ENCODE measurements at regions not wholly inside any gene's neighbourhood (a gene's known extent, or its start where the extent isn't known, plus 50 kb on each side); places are given as distances from the start of the nearest gene placed in this dataset.

DNA sequence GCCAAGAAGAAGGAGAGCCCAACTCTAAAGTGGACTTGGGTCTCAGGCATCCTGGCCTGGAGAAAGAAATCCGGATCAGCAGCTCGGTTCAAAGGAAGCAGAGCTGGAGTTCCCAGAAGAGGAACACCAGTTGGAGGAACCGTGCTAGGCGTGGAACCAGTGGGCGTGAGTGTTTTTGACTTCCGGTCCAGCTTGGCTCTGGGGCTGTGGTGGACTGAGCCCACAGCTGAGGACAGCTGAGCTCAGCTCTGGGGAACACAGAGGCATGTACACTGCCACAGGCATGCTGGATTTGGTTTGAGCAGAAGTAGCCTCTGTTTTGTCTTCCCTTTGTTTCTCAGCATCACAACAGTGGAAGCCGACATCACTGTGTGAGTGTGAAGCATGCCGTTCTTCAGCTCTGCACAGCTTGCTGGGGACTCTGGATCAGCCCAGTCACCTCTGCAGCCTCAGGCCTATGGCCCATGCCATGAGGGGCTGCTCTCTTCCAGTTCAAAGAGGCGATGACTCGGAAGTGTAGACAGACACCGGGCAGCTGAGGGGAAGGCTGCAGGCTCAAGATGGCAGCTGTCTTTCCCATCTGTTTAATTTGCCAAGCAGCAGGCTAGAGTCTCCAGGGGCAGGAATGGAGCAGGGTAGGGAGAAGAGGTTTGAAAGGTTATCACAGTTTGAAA, 185.8 kb upstream of the UBE3A start:
- TF ChIP-seq CTCF (IDR thresholded peaks at IDR 0.05; ENCODE audit: extremely low read depth, insufficient read depth, missing control alignments), result no peak
- DNase-seq (ENCODE audit: low spot score), result no peak
- in situ Hi-C loops (cut with MboI; ENCODE audit: low pct_unique_long_range_greater_than_20kb, low sequenced_read_pairs, unreplicated experiment), result no loop called here

DNA sequence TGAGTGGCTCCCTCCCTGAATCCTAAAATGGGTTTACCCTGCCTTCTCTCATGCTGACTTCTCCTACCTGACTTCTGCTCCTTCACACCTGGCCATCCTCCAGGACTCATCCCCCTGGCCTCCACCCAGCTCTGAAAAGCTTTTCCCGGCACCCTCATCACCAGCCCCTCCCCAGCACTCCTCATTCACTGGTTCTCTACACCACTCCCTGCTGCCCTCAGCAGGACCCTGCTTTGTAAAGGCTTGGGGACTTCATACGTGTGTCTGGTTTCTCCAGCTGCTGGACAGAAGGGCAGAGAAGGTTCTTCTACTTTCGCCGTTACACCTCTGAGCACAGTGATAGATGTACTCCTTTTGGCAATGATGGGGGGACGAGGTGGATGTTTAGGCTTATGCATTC, 184.9 kb upstream of the UBE3A start:
- TF ChIP-seq CTCF (IDR thresholded peaks at IDR 0.05; ENCODE audit: extremely low read depth, insufficient read depth, missing control alignments), result no peak
- in situ Hi-C loops (cut with MboI; ENCODE audit: low pct_unique_long_range_greater_than_20kb, low sequenced_read_pairs, unreplicated experiment), result no loop called here
- no peak for DNase-seq (ENCODE audit: low spot score)

DNA sequence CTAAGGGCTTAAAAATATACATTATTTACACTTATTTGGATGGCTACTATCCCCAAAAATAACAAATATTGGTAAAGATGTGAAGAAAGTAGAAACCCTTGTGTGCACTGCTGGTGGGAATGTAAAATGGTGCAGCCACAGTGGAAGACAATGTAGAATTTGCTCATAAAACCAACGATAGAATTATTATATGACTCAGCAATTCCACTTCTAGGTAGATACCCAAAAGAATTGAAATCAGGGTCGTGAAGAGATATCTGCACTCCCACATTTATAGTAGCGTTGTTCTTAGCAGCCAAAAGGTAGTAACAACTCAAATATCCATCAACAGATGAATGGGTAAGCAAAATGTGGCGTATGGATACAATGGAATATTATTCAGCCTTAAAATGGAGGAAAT, 181.6 kb upstream of the UBE3A start:
- no peak for TF ChIP-seq CTCF (IDR thresholded peaks at IDR 0.05; ENCODE audit: extremely low read depth, insufficient read depth, missing control alignments)
- in situ Hi-C loops (cut with MboI; ENCODE audit: low pct_unique_long_range_greater_than_20kb, low sequenced_read_pairs, unreplicated experiment), result no loop called here
- no peak for DNase-seq (ENCODE audit: low spot score)

DNA sequence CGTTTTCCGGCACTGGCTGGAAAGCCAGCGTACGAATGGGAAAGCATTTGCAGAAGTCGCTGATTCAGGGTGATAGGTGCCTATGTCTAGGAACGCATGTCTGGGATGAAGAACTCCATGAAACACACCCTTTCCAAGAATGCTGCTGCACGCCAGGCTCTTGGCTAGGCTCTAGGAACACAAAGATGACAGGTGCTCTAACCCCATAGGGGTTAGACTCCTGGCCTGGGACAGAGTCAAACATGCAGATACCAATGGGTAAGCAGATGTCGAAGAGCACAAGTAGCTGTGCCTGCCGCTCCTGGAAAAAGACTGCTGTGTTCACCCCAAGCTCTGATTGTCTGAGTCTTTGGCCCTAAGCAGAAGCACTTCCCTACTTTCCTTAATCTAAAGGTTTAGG, 180.9 kb upstream of the UBE3A start:
- DNase-seq (ENCODE audit: low spot score), result no peak
- in situ Hi-C loops (cut with MboI; ENCODE audit: low pct_unique_long_range_greater_than_20kb, low sequenced_read_pairs, unreplicated experiment), result no loop called here
- TF ChIP-seq CTCF (IDR thresholded peaks at IDR 0.05; ENCODE audit: extremely low read depth, insufficient read depth, missing control alignments), result no peak

DNA sequence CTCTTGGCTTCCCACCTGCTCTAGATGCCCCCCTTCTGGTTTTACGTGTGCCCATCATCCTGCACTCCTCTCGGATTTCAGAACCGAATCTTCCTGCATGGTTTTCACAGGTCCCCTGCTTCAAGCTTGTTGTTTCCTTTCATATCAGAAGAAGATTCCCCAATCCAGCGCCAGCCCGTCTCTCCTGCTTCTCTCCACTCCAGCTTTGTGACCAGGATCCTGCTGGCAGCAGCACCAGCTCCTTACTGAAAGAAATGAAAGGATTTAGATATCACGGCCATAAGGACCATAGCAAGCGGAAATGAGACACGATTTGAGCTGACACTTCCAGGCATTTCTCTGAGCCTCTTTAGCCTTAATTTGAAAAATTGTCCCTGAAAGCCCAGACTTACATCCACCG, 180.3 kb upstream of the UBE3A start:
- no peak for DNase-seq (ENCODE audit: low spot score)
- no peak for TF ChIP-seq CTCF (IDR thresholded peaks at IDR 0.05; ENCODE audit: extremely low read depth, insufficient read depth, missing control alignments)
- in situ Hi-C loops (cut with MboI; ENCODE audit: low pct_unique_long_range_greater_than_20kb, low sequenced_read_pairs, unreplicated experiment), result no loop called here

DNA sequence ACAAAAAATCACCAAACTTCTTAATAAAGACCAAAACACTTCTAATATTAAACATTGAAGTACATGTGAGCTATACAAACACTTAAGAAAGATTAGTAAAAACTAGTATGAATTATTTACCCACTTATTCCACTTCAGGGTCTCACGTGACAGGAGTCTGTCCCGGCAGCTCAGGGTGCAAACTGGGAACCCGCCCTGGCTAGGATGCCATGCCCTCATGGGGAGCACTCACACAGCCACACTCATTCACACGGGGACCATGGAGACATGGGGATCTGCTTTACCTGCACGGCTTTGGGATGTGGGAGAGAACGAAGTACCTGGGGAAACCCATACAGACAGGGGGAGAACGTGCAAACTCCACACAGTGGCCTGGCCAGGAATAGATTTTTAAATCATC, 179.3 kb upstream of the UBE3A start:
- TF ChIP-seq CTCF (IDR thresholded peaks at IDR 0.05; ENCODE audit: extremely low read depth, insufficient read depth, missing control alignments), result no peak
- in situ Hi-C loops (cut with MboI; ENCODE audit: low pct_unique_long_range_greater_than_20kb, low sequenced_read_pairs, unreplicated experiment), result no loop called here
- no peak for DNase-seq (ENCODE audit: low spot score)

DNA sequence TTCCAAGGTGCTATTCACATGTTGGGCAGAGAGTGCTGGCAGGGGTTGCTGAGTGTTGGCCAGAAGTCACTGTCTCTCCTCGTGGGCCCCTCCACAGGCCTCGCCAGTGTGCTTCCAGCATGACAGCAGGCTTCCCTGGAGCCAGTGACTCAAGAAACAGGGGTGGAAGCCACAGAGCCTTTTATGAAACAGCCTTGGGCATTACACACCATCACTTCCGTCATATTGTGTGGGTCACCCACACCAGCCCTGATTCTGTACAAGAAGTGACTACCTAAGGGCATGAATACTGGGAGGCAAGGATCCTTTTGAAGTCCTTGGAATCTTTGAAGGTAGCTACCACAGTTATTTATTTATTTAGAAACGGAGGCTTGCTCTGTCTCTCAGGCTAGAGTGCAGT, 177.6 kb upstream of the UBE3A start:
- in situ Hi-C loops (cut with MboI; ENCODE audit: low pct_unique_long_range_greater_than_20kb, low sequenced_read_pairs, unreplicated experiment), result no loop called here
- DNase-seq (ENCODE audit: low spot score), result no peak
- no peak for TF ChIP-seq CTCF (IDR thresholded peaks at IDR 0.05; ENCODE audit: extremely low read depth, insufficient read depth, missing control alignments)
